ENCODE measurements at regions not wholly inside any gene's neighbourhood (a gene's known extent, or its start where the extent isn't known, plus 50 kb on each side); places are given as distances from the start of the nearest gene placed in this dataset.
"Not testable (repeated sequence)": the region's sequence is repeated elsewhere in the genome, so short reads cannot be mapped to it uniquely, and the experiment has no call there.

GRCh38 chr3:150300852-150301517, 107.1 kb upstream of the TSC22D2 start:
- DNase-seq (ENCODE audit: low spot score), result no peak

- DNase-seq (ENCODE audit: low spot score), result peak; percentile 20
Observed at GRCh38 chr3:150300388-150300787, 107.7 kb upstream of the TSC22D2 start.

- DNase-seq (ENCODE audit: low spot score), result no peak
Observed at GRCh38 chr3:150299201-150299600, 108.9 kb upstream of the TSC22D2 start.

- no peak for DNase-seq (ENCODE audit: low spot score)
Observed at GRCh38 chr3:150296966-150297365, 111.1 kb upstream of the TSC22D2 start.

GRCh38 chr3:150296123-150296735, 111.9 kb upstream of the TSC22D2 start:
- no peak for DNase-seq (ENCODE audit: low spot score)

- DNase-seq (ENCODE audit: low spot score), result no peak
Observed at GRCh38 chr3:150293401-150294001, 114.6 kb upstream of the TSC22D2 start.

GRCh38 chr3:150292891-150293290, 115.2 kb upstream of the TSC22D2 start:
- DNase-seq (ENCODE audit: low spot score), result no peak

- DNase-seq (ENCODE audit: low spot score), result no peak
Observed at GRCh38 chr3:150291515-150291914, 116.6 kb upstream of the TSC22D2 start.

- peak; percentile 73 for DNase-seq (ENCODE audit: low spot score)
Observed at GRCh38 chr3:150286390-150287147, 121.5 kb upstream of the TSC22D2 start.

- no peak for DNase-seq (ENCODE audit: low spot score)
Observed at GRCh38 chr3:150285601-150286000, 122.5 kb upstream of the TSC22D2 start.

GRCh38 chr3:150278843-150279381, 129.2 kb upstream of the TSC22D2 start:
- no peak for DNase-seq (ENCODE audit: low spot score)

GRCh38 chr3:150278195-150278594, 129.9 kb upstream of the TSC22D2 start:
- DNase-seq (ENCODE audit: low spot score), result no peak

GRCh38 chr3:150277444-150277843, 130.7 kb upstream of the TSC22D2 start:
- DNase-seq (ENCODE audit: low spot score), result no peak

- no peak for DNase-seq (ENCODE audit: low spot score)
Observed at GRCh38 chr3:150275941-150276340, 132.2 kb upstream of the TSC22D2 start.

GRCh38 chr3:150274372-150274771, 133.7 kb upstream of the TSC22D2 start:
- no peak for DNase-seq (ENCODE audit: low spot score)

GRCh38 chr3:150273396-150273795, 134.7 kb upstream of the TSC22D2 start:
- no peak for DNase-seq (ENCODE audit: low spot score)

GRCh38 chr3:150271591-150271960, 136.5 kb upstream of the TSC22D2 start:
- DNase-seq (ENCODE audit: low spot score), result no peak

- DNase-seq (ENCODE audit: low spot score), result no peak
Observed at GRCh38 chr3:150270883-150271590, 137.1 kb upstream of the TSC22D2 start.

- DNase-seq (ENCODE audit: low spot score), result not testable (repeated sequence)
Observed at GRCh38 chr3:150270444-150270843, 137.7 kb upstream of the TSC22D2 start.

GRCh38 chr3:150269526-150269925, 138.6 kb upstream of the TSC22D2 start:
- DNase-seq (ENCODE audit: low spot score), result no peak

- peak; percentile 18 for DNase-seq (ENCODE audit: low spot score)
Observed at GRCh38 chr3:150268426-150269391, 139.4 kb upstream of the TSC22D2 start.
